CD4-positive, alpha-beta T cell (primary cell): ENCODE measurements at regions not wholly inside any gene's neighbourhood (a gene's known extent, or its start where the extent isn't known, plus 50 kb on each side); places are given as distances from the start of the nearest gene placed in this dataset.

ENCODE experiments used
- ATAC-seq: fragments of 200-7000 bp; cut with Tn5 transposase; one replicate; pipeline ENCODE4 v1.10.0; 2022; ENCODE audit warnings: mild to moderate bottlenecking; ENCODE audit not compliant: poor library complexity
- CTCF ChIA-PET: fragments of 350-600 bp; sonication (Branson Sonifier 250); formaldehyde crosslinking; loops from one replicate; lab custom pipeline; 2021; ENCODE audit warnings: antibody characterized with exemption, inconsistent platforms; lab: Charles Lee
- POLR2A ChIA-PET: fragments of 350-600 bp; sonication (Branson Sonifier 250); formaldehyde crosslinking; loops from one replicate; lab custom pipeline; 2021; ENCODE audit warnings: antibody characterized with exemption, inconsistent platforms; lab: Charles Lee
- DNase-seq, 14 experiments: peaks; one replicate each; pipeline ENCODE4 v3.0.0-alpha.2; 2013 to 2020; ENCODE audit warnings: mixed read lengths in 2 of 14
- H3K27ac ChIP-seq, 2 donors: one replicate each; pipeline versions ENCODE4 v1.5.1 to v1.7.0; 2013; ENCODE audit warnings: low read length in 2 of 2, low read depth in 1 of 2, mild to moderate bottlenecking in 1 of 2
- H3K27me3 ChIP-seq, 2 experiments: 1 replicate in 1 of 2; 2 replicates in 1 of 2; pipeline versions ENCODE4 v1.6.1 to v1.7.0; 2013; ENCODE audit warnings: low read length in 2 of 2, control low read depth in 1 of 2, mild to moderate bottlenecking in 1 of 2, moderate library complexity in 1 of 2; ENCODE audit not compliant: insufficient read depth in 2 of 2, control insufficient read depth in 1 of 2
- H3K36me3 ChIP-seq: one replicate; pipeline ENCODE4 v1.6.1; 2013; ENCODE audit warnings: low read length, control low read depth; ENCODE audit not compliant: insufficient read depth
- H3K4me1 ChIP-seq: one replicate; pipeline ENCODE4 v1.6.1; 2013; ENCODE audit warnings: low read length, control low read depth; ENCODE audit not compliant: insufficient read depth
- H3K4me3 ChIP-seq: one replicate; pipeline ENCODE4 v1.5.1; 2013; ENCODE audit warnings: mild to moderate bottlenecking, low read length, moderate library complexity
- H3K9me3 ChIP-seq, 2 experiments: 1 replicate in 1 of 2; 2 replicates in 1 of 2; pipeline versions ENCODE4 v1.6.1 to v1.7.0; 2013; ENCODE audit warnings: low read length in 2 of 2, mild to moderate bottlenecking in 2 of 2, control low read depth in 1 of 2, moderate library complexity in 1 of 2; ENCODE audit not compliant: control insufficient read depth in 1 of 2, insufficient read depth in 1 of 2
- H3K27ac Mint-ChIP-seq: one replicate; pipeline ENCODE4 v1.8.0; 2020; ENCODE audit warnings: mixed read lengths
- H3K27me3 Mint-ChIP-seq: one replicate; pipeline ENCODE4 v1.8.0; 2021; ENCODE audit warnings: mixed read lengths
- H3K36me3 Mint-ChIP-seq: one replicate; pipeline ENCODE4 v1.8.0; 2021; ENCODE audit warnings: low read depth, mixed read lengths
- H3K4me1 Mint-ChIP-seq: one replicate; pipeline ENCODE4 v1.8.0; 2021; ENCODE audit warnings: low read depth, mixed read lengths
- H3K4me3 Mint-ChIP-seq: one replicate; pipeline ENCODE4 v1.8.0; 2020; ENCODE audit warnings: mild to moderate bottlenecking, mixed read lengths
- H3K9me3 Mint-ChIP-seq: one replicate; pipeline ENCODE4 v1.8.0; 2020; ENCODE audit warnings: mixed read lengths
- intact Hi-C, 2 experiments: fragments of 100-400 bp; cut with DNase I in 1 of 2; cut with micrococcal nuclease in 1 of 2; formaldehyde crosslinking; loops; one replicate each; pipeline versions ENCODE4 v1.15.1 to v1.9.0; 2023 to 2025; cut with DNase I, micrococcal nuclease
- TF ChIP-seq, protein P1 (sequence below): fragments of 200-600 bp; IDR thresholded peaks from one replicate; pipeline ENCODE4 v1.8.0; 2022; ENCODE audit warnings: antibody characterized with exemption, mild to moderate bottlenecking

DNA sequence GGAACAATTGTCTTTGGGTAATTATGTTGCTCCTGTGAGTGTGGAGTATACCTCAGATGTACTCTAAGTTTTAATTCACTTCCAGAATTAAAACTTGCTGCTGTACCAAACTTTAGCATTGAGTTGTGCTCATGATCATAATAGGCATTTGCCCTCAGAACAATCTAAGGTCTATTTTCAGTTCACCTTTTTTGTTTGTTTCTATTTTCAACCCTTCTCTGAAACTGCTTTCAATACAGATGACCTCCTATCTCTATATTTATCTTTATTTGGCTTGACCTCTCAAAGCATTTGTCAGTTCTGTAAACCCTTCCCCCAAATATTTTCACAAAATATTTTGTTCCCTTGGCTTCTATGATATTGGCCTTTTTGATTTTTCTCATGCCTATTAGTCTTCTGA is 873.0 kb downstream of the OLFM4 start:
- Mint-ChIP-seq H3K27ac (no peak overlapping the region), H3K27me3 (no peaks in the 10 kb centered on the region), H3K4me1 (no peaks in the 10 kb centered on the region), H3K36me3 (no peaks in the 10 kb centered on the region), H3K9me3 (peaks cover 19% of the 10 kb centered on the region), H3K4me3 (no peak overlapping the region)
- no peaks in the 10 kb centered on the region for H3K4me1 ChIP-seq
- intact Hi-C loops: no loop called here
- H3K27ac ChIP-seq: no peak overlapping the region
- DNase-seq: no peak
- no peak overlapping the region for H3K4me3 ChIP-seq
- H3K27me3 ChIP-seq: no peaks in the 10 kb centered on the region
- TF ChIP-seq, protein P1, sequence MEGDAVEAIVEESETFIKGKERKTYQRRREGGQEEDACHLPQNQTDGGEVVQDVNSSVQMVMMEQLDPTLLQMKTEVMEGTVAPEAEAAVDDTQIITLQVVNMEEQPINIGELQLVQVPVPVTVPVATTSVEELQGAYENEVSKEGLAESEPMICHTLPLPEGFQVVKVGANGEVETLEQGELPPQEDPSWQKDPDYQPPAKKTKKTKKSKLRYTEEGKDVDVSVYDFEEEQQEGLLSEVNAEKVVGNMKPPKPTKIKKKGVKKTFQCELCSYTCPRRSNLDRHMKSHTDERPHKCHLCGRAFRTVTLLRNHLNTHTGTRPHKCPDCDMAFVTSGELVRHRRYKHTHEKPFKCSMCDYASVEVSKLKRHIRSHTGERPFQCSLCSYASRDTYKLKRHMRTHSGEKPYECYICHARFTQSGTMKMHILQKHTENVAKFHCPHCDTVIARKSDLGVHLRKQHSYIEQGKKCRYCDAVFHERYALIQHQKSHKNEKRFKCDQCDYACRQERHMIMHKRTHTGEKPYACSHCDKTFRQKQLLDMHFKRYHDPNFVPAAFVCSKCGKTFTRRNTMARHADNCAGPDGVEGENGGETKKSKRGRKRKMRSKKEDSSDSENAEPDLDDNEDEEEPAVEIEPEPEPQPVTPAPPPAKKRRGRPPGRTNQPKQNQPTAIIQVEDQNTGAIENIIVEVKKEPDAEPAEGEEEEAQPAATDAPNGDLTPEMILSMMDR: no peak
- no peak for ATAC-seq
- peaks cover 0 to 3% of the 10 kb centered on the region in 2 experiments for H3K9me3 ChIP-seq
- CTCF ChIA-PET: no interaction called here
- POLR2A ChIA-PET: no interaction called here
- no peaks in the 10 kb centered on the region for H3K36me3 ChIP-seq

DNA sequence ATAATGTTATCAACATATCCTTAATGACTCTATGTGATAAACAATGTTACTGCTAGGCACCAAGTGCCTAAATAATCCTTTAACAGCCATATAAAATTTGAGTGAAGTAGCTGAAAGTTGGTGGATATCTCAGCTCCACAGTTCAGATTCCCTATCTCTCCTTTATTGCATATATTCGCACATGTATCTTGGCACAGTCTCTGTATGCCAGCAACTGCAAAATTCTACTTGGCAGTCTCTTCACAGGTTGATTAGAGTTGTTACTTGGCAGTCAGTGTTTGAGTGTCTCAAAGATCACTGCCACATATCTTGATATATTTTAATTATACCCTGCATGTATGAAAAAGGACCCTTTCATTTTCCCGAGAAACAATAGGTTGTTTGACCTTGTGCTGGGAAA is 879.3 kb downstream of the OLFM4 start:
- H3K27ac Mint-ChIP-seq: no peak overlapping the region
- Histone ChIP-seq H3K27me3 (no peaks in the 10 kb centered on the region), H3K9me3 (no peaks in the 10 kb centered on the region), H3K4me3 (no peak overlapping the region), H3K4me1 (no peaks in the 10 kb centered on the region), H3K36me3 (no peaks in the 10 kb centered on the region), H3K27ac (no peak overlapping the region)
- CTCF ChIA-PET: no interaction called here
- intact Hi-C loops: no loop called here
- DNase-seq: no peak
- ATAC-seq: no peak
- TF ChIP-seq, protein P1: no peak
- peaks cover 6% of the 10 kb centered on the region for H3K9me3 Mint-ChIP-seq
- no peaks in the 10 kb centered on the region for H3K36me3 Mint-ChIP-seq
- H3K4me3 Mint-ChIP-seq: no peak overlapping the region
- POLR2A ChIA-PET: no interaction called here
- no peaks in the 10 kb centered on the region for H3K4me1 Mint-ChIP-seq
- no peaks in the 10 kb centered on the region for H3K27me3 Mint-ChIP-seq

DNA sequence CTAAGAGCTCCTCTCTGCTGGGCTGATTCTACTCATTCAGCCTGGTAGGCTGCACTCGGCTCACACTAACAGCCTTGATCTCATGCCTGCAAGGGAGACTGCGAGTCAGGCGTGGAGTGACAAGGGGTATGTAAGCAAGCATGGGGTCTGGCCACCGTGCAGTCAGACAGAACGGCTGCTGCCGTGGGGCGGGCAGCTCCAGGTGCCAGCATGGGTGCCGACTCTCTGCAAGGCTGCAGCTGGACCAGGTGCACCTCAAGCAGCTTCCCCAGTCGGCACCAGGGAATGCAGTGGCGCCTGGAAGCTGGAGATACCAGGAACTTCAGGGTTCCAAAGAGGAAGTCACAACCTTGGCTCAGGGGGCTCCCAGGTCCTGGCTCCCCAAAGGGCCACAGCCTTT is 892.3 kb downstream of the OLFM4 start:
- H3K4me3 ChIP-seq: no peak overlapping the region
- peaks cover 19% of the 10 kb centered on the region for H3K9me3 Mint-ChIP-seq
- H3K27ac Mint-ChIP-seq: no peak overlapping the region
- ATAC-seq (no peak), DNase-seq (no peak)
- no peaks in the 10 kb centered on the region for H3K27me3 Mint-ChIP-seq
- TF ChIP-seq, protein P1: no peak
- ChIA-PET POLR2A (no interaction called here), CTCF (no interaction called here)
- H3K4me1 Mint-ChIP-seq: no peaks in the 10 kb centered on the region
- H3K27ac ChIP-seq: no peak overlapping the region
- no peaks in the 10 kb centered on the region for H3K27me3 ChIP-seq
- H3K4me3 Mint-ChIP-seq: no peak overlapping the region
- intact Hi-C loops: no loop called here
- H3K9me3 ChIP-seq: peaks cover 0 to 11% of the 10 kb centered on the region in 2 experiments
- H3K36me3 ChIP-seq: no peaks in the 10 kb centered on the region
- no peaks in the 10 kb centered on the region for H3K4me1 ChIP-seq
- H3K36me3 Mint-ChIP-seq: no peaks in the 10 kb centered on the region
